ENCODE measurements at regions not wholly inside any gene's neighbourhood (a gene's known extent, or its start where the extent isn't known, plus 50 kb on each side); places are given as distances from the start of the nearest gene placed in this dataset.

GRCh38 chr5:20276061-20276958, 288.3 kb upstream of the CDH18 start:
- DNase-seq (ENCODE audit: low read depth in 4 of 4, low spot score in 3 of 4) = no peak

- DNase-seq (ENCODE audit: low read depth in 4 of 4, low spot score in 3 of 4) = no peak
These were observed 278.1 kb upstream of the CDH18 start for GRCh38 chr5:20266066-20266465.

GRCh38 chr5:20262896-20263295, 274.9 kb upstream of the CDH18 start:
- no peak for DNase-seq (ENCODE audit: low read depth in 4 of 4, low spot score in 3 of 4)

DNA sequence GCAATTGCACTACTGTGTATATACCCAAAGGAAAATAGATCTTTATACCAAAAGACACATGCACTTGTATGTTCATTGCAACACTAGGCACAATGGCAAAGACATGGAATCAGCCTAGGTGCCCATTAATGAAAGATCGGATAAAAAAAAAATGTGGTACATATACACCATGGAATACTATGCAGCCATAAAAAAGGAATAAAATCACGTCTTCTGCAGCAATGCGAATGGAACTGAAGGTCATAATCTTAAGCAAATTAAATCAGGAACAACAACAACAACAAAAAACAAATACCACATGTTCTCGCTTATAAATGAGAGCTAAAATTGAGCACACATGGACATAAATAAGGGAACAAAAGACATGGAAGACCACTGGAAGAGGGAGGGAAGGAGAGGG, 266.7 kb upstream of the CDH18 start:
- no peak for DNase-seq (ENCODE audit: low read depth in 4 of 4, low spot score in 3 of 4)

GRCh38 chr5:20248118-20248517, 260.1 kb upstream of the CDH18 start:
- DNase-seq (ENCODE audit: low read depth in 4 of 4, low spot score in 3 of 4) = no peak

- no peak for DNase-seq (ENCODE audit: low read depth in 4 of 4, low spot score in 3 of 4)
These were observed 257.5 kb upstream of the CDH18 start for GRCh38 chr5:20245432-20245974.

DNA sequence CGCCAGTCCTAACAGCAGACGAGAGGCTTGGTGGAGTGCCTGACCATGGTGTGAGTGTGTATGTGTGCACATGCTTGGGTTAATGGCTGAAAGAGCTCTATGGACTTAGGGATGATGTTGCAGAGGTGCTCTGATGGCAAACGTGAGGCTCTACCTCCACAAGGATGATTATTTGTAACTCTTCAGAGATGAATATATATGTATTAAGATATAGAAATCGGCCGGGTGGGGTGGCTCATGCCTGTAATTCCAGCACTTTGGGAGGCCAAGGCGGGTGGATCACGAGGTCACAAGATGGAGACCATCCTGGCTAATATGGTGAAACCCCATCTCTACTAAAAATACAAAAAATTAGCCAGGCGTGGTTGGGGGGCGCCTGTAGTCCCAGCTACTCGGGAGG, 253.4 kb upstream of the CDH18 start:
- DNase-seq (ENCODE audit: low read depth in 4 of 4, low spot score in 3 of 4) = no peak

- no peak for DNase-seq (ENCODE audit: low read depth in 4 of 4, low spot score in 3 of 4)
These were observed 243.0 kb upstream of the CDH18 start for GRCh38 chr5:20231040-20231439.

DNA sequence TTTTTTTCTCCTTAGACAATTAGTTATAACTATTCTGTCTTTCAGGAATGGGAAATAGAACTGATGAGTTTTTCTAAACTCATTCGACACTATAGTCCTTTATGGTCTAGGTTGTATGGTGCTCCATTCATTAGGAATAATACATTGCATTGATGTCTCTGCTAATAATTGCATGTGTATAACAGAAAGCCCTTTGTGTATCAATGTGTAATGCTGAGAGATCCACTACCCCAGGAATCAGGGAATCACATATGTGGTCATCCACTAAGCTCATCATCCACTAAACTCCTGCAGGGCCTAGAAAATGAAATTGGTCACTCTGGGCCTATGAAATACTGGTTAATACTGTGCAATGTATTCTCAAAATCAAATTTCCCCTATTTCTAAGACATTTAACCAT, 242.0 kb upstream of the CDH18 start:
- DNase-seq (ENCODE audit: low read depth in 4 of 4, low spot score in 3 of 4) = no peak

DNA sequence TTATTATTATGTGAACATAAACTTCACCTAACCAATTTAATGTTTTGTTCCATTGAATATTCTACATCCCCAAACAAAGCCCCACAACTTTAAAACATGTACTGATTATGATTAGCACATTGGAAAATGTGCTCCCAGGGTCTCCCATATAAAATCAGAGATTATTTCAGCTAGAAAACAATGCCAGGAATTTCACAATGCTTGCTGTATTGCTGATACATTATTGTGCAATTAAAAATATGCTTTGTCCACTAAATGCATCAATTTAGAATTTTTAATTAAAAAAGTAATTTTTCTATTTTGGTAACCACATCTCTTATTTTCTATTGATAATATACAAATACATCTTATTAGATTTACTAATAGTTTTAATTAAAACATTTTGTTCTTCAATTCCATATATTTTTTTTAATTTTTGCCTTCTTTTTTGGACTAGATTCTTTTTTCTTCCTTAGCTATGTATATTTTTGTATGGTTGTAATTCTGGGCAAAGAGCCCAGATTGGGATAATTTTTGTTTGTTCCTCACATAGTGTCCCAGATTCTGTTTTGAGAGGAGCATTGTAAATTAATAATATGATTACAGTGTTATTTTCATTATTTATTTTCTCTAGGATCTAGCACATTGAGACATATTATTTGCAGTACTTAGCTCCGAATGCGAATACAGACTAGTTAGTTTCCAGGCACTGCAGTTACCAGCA, 241.5 kb upstream of the CDH18 start:
- DNase-seq (ENCODE audit: low read depth in 4 of 4, low spot score in 3 of 4) = no peak

DNA sequence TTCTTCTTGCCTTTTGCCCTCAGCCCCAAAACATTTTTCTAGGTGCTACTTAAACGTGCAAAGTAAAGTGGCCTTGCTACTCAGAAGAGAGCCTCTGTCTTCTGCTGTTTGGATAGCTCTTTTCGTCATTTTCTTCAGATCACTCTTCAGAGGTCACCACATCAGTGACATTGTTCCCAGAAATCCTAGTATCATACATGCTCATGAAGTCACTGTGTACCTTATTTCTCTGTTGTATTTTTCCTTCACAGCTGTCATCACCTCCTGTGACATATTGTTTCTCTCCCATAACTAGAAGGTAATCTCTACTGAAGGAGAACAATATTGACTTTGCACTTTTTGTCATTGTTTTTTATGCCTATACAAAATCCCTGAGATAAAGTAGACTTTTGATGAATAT, 237.0 kb upstream of the CDH18 start:
- DNase-seq (ENCODE audit: low read depth in 4 of 4, low spot score in 3 of 4) = no peak

GRCh38 chr5:20224046-20224445, 236.0 kb upstream of the CDH18 start:
- DNase-seq (ENCODE audit: low read depth in 4 of 4, low spot score in 3 of 4) = no peak

DNA sequence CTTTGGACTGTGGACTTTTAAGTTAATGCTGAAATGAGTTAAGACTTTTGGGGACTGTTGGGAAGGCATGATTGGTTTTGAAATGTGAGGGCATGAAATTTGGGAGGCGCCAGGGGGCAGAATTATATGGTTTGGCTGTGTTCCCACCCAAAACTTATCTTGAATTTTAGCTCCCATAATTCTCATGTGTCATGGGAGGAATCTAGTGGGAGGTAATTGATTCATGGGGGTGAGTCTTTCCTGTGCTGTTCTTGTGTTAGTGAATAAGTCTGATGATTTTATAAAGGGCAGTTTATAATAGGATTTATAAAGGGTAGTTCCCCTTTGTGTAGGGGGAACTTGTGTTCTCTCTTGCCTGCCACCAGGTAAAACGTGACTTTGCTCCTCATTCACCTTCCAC, 235.5 kb upstream of the CDH18 start:
- no peak for DNase-seq (ENCODE audit: low read depth in 4 of 4, low spot score in 3 of 4)

GRCh38 chr5:20215257-20215656, 227.3 kb upstream of the CDH18 start:
- no peak for DNase-seq (ENCODE audit: low read depth in 4 of 4, low spot score in 3 of 4)

- DNase-seq (ENCODE audit: low read depth in 4 of 4, low spot score in 3 of 4) = no peak
These were observed 225.8 kb upstream of the CDH18 start for GRCh38 chr5:20213803-20214202.

GRCh38 chr5:20212701-20213100, 224.7 kb upstream of the CDH18 start:
- no peak for DNase-seq (ENCODE audit: low read depth in 4 of 4, low spot score in 3 of 4)

DNA sequence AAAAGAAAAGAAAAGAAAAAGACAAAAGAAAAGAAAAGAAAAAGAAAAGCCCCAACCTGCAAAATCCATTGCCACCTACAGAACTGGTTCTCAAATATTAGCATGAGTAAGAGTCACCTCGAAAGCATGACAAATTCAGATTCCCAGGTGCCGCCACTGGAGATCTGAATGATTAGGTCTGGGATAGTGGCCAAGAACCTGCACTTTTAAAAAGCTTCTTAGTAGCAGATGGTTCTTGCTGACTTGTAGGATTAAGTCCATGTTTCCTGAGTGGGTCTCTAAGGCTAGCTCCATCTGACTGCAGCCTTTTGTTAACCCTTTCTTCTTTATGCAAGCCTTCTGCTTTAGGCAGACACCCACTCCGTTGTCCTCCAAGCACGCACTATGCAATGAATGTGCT, 178.5 kb upstream of the CDH18 start:
- DNase-seq (ENCODE audit: low read depth in 4 of 4, low spot score in 3 of 4) = no peak

- no peak for DNase-seq (ENCODE audit: low read depth in 4 of 4, low spot score in 3 of 4)
These were observed 170.0 kb upstream of the CDH18 start for GRCh38 chr5:20158006-20158405.

DNA sequence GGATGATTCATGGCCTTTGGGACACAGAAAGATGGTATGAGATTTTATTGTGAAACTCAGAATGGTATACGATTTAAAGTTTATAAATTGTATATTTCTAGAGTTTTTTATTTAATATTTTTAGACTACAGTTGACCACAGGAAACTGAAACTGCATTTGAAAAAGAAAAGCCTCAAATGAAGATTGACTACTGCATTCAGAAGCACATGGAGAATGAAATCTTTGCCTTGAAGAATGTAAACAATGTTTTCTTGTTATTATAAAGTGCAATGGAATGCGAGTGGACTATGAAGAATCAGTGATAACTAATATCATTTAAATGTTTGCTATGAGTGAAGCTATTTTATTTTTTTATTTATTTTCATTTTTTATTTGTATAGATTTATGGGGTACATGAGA, 169.1 kb upstream of the CDH18 start:
- no peak for DNase-seq (ENCODE audit: low read depth in 4 of 4, low spot score in 3 of 4)

DNA sequence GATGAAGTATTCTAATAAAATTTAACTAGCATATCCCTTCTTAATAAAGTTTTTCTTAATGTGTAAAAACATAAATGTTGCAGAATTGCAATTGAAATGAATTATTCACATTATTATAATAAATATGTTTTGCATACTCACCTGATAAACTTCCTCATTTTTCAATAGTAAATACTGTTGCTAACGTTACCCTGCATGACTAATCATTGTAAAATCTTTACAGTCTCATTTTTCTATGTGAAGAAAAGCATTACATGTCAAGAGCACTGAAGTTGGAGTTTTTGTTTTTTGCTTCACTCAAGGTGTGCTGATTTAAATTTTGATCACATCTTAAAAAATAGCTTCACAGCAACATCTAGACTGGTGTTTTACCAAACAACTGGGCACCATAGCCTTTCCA, 157.2 kb upstream of the CDH18 start:
- no peak for DNase-seq (ENCODE audit: low read depth in 4 of 4, low spot score in 3 of 4)

- no peak for DNase-seq (ENCODE audit: low read depth in 4 of 4, low spot score in 3 of 4)
These were observed 141.5 kb upstream of the CDH18 start for GRCh38 chr5:20129501-20129900.

GRCh38 chr5:20128343-20128742, 140.3 kb upstream of the CDH18 start:
- no peak for DNase-seq (ENCODE audit: low read depth in 4 of 4, low spot score in 3 of 4)

Data from left renal pelvis (tissue), 4 donors.